HG03139 (cell line): ENCODE measurements at regions not wholly inside any gene's neighbourhood (a gene's known extent, or its start where the extent isn't known, plus 50 kb on each side); places are given as distances from the start of the nearest gene placed in this dataset.

Experiments used
- ATAC-seq: cut with Tn5 transposase; IDR thresholded peaks from one replicate; pipeline ENCODE4 v1.9.1; 2021; ENCODE audit not compliant: unreplicated experiment

DNA sequence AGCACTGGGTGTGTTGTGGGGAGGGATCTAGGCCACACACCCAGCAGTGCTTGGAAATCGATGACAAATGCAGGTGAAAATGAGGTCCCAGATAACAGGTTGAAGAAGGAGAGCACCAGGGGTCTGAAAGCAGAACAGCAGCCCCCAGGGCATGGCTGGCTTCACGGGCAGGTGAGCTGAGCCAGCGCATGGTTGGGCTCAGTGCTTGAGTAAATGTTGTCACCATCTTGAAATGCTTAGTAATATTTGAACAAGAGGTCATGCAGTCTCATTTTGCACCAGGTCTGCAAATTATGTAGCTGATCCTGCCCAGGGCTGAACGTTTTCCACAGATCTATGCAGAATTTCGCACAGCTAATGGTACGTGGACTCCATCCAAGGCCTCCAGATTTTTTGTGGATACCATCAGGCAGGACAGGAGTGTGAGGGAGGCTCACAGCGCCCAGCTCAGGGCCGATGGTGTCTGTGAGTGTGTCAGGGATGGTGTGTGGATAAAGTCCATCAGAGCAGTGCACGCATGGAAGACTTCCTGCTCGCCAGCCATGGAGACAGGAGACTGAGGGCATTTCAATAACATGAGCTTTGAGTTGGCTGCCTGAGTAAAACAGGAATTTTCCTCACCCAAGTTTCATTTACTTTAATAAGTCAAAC is 53.1 kb upstream of the SNX9 start:
- ATAC-seq: no peak

DNA sequence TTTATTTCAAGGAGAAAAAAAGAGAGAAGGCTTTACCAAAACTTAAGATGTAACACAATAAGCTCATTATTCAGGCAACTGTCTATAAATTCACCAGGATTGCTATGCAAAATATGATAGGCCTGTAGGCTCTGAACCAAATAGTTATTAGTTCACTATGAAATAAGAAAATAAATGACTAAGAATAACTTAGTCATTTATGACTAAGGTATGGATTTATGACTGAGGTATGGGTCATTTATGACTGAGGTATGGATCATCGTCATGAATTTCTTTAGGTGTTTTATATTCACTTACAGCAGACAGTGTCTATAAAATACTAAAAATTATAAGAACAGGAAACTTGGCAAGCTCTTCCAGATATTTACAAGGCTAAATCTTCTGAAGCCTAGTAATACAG is 52.1 kb upstream of the SNX9 start:
- no peak for ATAC-seq

DNA sequence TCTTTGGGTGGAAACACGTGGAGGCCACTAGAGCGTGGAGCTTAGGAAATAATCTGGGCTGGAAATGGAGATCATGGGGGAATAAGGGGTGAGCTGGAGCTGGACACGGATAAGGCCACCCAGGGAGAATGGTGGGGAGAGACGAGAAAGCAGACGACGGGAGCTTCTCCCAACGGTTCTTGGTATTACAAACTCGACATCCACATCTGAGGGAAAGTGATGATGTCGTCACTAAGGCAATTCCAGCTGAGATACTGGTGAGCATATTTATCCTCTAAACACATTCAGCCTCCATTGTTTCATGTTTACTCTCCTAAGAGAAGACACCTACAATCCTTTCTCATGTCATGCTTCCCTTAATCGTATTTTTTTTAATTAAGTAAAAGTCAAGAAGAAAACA is 50.2 kb upstream of the SNX9 start:
- ATAC-seq: no peak
